GM12892 (cell line): ENCODE measurements at regions not wholly inside any gene's neighbourhood (a gene's known extent, or its start where the extent isn't known, plus 50 kb on each side); places are given as distances from the start of the nearest gene placed in this dataset.

Experiments used
- DNase-seq: peaks from one replicate; pipeline ENCODE4 v3.0.0; 2011; ENCODE audit not compliant: insufficient read length
- FAIRE-seq: peaks from 2 replicates; lab custom pipeline; 2011; peaks lifted over from hg19 to GRCh38; lab: Jason Lieb, UNC
- POLR2A ChIP-seq: IDR thresholded peaks from 2 replicates; pipeline ENCODE4 v1.6.1; 2011; ENCODE audit warnings: low read depth, low read length, control low read depth
- POLR2AphosphoS5 ChIP-seq: IDR thresholded peaks from 2 replicates; pipeline ENCODE4 v1.6.1; 2011; ENCODE audit warnings: low read depth, low read length, control low read depth
- TAF1 ChIP-seq: IDR thresholded peaks from 2 replicates; pipeline ENCODE4 v1.6.1; 2011; ENCODE audit warnings: low read depth, mild to moderate bottlenecking, control low read depth, low read length, borderline replicate concordance

DNA sequence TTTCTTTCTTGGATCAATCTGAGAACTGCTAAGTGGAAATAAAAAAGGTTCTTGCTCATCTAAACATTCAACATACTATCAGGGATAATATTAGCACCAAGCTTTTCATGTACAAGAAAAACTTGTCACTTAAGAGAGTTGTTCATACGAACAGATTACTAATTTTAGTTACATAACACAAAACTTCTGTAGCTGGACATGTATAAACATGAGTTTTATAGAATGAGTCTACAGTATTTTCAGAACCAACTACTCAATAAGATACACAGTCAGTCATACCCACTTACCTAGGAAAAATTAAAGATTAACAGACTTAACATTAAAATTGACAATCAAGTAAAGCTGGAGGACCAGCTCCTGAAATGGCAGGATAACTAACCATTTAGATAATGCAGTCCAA, 540.1 kb upstream of the FAM241A start:
- no peak for TF ChIP-seq POLR2A
- no peak for TF ChIP-seq TAF1
- no peak for TF ChIP-seq POLR2AphosphoS5
- FAIRE-seq (no peak), DNase-seq (no peak)

DNA sequence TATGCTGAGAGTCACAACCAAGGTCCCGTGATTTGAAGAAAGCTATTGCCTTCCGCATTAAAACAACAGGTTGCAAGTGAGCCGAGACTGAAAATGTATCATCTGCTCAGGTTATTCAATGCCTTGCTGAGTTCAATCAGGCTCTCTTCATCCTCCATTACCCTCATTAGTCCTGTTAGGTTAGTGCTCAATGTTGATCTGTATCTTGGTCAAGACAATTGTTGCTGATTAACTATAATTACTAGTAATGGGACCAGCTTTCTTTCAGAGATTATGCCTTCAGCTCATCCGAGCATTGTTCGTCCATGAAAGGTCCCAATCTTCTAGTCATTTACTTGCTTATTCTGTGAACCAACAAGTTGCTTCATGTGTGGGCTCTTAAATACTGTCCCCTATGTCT, 534.6 kb upstream of the FAM241A start:
- TF ChIP-seq TAF1 (no peak), POLR2AphosphoS5 (no peak), POLR2A (no peak)
- DNase-seq (no peak), FAIRE-seq (no peak)

DNA sequence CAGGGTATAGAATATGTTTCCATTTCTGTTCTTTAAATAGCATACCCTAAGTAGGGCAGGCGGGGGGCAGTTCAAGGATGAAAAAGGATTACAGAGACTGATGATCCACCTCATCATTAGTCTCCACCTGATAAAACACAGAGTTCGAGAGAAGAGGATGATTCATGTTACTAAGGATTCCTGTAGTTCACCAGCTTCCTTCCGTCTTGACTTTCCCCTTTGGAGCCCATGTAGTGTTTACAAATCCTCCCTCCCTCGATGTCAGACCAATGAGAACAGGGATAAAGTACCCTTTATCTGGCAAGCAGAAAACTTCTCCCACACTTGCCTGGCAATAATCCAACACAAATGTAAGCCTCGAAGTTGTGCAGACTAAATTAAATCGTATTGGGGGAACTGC, 526.3 kb upstream of the FAM241A start:
- FAIRE-seq (no peak), DNase-seq (no peak)
- TF ChIP-seq POLR2A = no peak
- TF ChIP-seq POLR2AphosphoS5 = no peak
- TF ChIP-seq TAF1 = no peak

DNA sequence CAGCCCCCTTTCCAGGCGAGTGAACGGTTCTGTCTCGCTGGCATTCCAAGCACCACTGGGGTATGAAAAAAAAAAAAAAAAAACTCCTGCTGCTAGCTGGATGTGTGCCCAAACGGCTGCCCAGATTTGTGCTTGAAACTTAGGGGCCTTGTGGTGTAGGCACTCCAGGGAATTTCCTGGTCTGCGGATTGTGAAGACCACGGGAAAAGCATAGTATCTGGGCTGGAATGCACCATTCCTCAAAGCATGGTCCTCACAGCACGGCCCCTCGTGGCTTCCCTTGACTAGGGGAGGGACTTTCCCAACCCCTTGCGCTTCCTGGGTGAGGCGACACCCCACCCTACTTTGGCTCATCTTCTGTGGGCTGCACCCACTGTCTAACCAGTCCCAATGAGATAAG, 516.8 kb upstream of the FAM241A start:
- FAIRE-seq = no peak
- TF ChIP-seq POLR2AphosphoS5 = no peak
- no peak for TF ChIP-seq POLR2A
- TF ChIP-seq TAF1 = no peak
- DNase-seq = no peak

DNA sequence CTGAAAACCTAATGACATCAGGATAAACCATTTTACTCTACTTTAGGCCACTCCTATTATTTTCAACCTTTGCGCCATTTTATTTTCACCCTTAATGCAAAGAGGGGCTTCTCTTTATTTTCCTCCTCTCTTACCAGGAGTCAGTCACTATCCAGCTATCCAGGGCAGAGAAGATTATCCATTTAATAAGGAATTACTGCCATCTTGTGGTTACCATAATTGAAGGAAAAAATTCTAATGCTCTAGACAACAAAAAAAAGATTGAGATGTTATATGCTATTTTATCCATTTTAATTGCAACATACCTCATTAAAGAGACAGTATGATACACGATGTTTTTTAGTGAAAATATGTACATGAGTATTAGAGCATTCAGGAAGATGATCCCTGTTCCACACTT, 514.5 kb upstream of the FAM241A start:
- no peak for TF ChIP-seq TAF1
- TF ChIP-seq POLR2AphosphoS5 = no peak
- TF ChIP-seq POLR2A = no peak
- DNase-seq (no peak), FAIRE-seq (no peak)

DNA sequence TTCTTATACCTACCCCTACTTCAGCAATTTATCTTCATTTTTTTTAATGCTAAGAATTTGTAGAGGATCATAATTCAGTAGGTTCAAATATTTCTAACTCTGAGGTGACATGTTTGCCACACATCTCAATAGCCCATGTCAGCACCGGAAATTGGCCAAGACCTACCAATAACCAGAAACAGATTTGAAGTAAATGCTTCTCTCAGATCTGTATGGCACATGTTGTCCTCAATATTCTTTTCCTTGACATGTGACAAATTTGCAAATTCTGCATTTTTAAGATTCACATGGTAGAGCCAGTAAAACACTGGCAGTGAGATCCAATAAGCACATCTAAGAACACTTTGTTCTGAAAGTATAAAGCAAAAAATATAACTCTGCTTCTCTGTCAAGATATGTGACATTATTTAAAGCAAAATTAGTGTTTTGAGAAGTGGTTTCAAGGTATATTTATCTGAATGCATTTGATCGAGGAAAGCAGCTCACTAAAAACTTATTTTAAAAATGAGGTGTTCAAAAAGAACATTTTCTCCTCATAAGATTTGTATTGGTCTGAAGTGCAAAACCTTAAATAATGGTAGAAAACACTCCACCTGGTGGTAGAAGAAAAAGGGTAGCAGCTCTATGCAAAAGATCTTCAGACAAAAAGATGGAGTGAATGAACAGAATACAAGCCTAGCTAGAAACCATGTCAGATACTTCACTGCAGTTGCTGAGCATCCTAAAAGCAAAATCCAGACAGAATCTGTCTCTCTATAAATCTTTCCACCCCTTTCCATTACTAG, 513.8 kb upstream of the FAM241A start:
- no peak for FAIRE-seq
- no peak for DNase-seq
- no peak for TF ChIP-seq POLR2A
- no peak for TF ChIP-seq POLR2AphosphoS5
- no peak for TF ChIP-seq TAF1

DNA sequence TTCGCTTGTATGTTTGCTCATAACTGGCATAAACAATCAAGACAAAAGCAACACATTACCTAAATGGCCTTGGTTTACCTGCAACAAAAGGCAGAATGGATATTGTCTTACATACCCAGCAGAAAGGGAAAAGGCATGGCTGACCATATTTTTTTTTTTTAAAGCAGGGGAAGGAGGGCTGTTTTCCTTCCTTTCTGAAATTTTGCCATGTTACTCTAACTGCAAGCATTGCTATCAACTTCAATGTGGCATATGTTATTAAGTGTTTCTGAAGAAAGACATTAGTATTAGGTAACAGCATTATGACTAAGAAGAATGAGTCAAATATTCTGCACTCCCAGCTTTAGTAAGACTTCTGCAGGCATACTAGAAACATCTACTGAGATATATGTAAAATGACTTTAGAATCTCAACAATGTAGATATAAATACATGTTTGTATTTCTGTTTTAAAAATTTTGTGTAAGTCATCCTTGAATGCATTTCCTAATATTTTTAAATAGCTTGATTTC, 512.6 kb upstream of the FAM241A start:
- TF ChIP-seq POLR2AphosphoS5 (no peak), TAF1 (no peak), POLR2A (no peak)
- FAIRE-seq (no peak), DNase-seq (no peak)

DNA sequence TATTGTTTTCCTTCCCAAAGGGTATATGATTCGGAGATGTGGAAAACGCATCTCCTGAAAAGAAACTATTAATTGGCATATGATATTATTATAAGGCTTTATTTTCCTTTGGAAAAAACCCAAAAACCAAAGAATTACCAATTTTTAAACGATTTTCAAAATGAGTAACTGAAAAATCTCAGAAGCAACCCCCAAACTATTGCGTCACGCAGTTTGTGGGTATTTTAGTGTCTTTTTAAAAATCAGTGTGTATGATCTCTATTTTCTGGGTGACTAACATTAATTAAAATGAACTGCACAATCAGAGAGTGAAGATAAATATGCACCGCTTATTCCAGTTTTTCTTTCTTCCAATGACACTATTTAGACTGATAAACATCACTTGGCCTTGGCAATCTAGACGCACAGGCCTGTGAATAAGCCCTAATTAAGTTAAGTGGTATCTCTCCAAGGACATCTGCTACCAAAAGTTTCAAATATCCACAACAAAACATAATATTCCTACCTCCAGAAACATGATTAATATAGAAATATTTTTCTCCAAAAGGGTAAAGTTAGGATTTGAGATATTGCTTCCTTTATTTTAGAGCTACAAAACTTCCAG, 511.5 kb upstream of the FAM241A start:
- FAIRE-seq (no peak), DNase-seq (no peak)
- TF ChIP-seq TAF1 (no peak), POLR2A (no peak), POLR2AphosphoS5 (no peak)

DNA sequence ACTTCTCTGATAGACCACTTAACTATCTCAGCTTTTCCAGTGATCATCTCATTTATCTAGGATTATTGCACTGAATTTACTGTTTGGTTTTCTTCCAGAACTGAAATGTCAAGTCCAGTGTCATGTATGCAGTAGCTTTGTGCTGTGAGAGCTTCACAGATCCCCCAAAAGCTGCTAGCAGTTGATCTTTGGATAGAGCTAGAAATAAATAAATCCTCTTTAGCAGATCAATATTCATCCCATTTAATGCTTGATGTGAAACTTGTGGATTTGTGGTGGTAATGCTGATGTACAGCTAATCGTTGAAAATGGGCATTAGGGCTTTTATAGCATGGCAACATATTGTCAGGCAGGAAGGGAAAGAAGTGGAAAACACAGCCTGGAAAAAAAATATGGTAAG, 509.6 kb upstream of the FAM241A start:
- no peak for TF ChIP-seq TAF1
- no peak for TF ChIP-seq POLR2AphosphoS5
- no peak for TF ChIP-seq POLR2A
- FAIRE-seq = no peak
- no peak for DNase-seq

DNA sequence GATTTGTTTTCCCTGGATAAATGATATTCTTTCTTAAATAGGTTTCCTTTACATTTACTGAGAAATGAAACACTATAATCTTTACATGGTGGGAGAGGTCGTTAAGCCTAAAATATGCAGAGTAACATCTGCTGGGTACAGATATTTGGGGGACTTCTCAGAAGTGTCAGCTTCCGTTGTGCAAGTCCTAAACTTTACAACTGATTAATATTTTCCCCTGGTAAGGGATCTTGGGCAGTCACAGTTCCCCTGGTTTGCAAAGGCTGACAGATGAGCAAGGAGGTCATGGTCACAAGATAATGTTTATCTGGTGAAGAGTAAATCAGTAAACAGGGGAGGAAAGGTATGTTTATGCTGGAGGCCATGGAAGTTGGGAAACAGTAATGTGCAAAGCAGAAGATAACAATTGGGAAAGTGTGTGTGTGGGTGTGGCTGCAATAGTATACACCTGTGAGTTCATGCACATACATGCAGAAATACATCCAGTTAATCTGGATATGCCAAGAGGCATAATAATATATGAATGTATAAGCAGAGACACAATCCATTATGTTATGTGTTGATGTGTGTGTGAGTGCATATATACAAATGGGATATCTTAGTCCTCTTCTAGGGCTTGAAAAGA, 508.2 kb upstream of the FAM241A start:
- no peak for FAIRE-seq
- no peak for DNase-seq
- TF ChIP-seq TAF1 (no peak), POLR2AphosphoS5 (no peak), POLR2A (no peak)

DNA sequence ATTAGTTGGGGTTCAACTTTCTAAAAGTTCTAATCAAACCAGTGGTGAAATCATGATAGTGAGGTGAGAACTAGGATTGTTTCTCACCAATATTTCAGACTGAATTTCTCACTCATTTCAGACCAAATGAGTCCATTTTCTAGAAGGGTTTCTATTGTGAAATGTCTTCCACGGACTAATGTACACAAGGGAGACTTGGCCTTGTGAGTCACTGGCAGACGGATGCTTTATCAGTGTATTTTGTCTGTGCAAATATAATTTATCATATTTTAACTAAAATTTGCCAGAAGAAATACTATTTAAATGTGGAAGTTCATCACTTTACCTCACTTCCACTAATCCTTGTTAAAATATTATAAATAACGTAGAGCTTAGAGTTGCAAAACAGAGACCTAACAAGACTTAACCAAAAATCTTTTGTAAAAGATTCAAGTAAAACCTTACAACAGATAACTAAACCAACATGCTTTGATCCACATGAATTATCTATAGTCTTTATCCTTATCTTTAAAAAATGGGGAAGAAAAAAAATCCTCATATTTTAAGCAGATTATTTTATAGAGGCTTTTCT, 506.0 kb upstream of the FAM241A start:
- no peak for FAIRE-seq
- DNase-seq = no peak

DNA sequence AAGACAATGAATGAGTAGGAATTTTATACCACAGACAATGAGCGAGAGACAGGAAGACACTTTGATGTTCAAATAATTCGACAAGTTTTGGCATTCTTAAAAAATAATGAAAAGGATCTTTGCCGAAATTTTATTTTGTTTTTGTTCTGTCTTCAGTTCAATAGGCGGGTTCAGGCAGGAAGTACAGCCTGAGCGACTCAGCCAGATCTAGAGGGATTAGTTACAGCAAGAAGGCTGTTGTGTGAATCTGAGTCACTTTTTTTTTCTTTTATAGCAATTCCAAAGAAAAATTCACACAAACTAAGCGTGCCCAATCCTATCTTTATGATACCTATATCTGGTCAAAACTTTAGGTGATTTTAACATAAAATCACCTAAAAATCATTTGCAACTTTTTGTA, 505.4 kb upstream of the FAM241A start:
- FAIRE-seq = no peak
- TF ChIP-seq POLR2A (no peak), POLR2AphosphoS5 (no peak), TAF1 (no peak)
- no peak for DNase-seq

More for the DNA sequence above, 506.0 kb upstream of the FAM241A start:
- no peak for TF ChIP-seq TAF1
- TF ChIP-seq POLR2AphosphoS5 = no peak
- no peak for TF ChIP-seq POLR2A
